ENCODE measurements at regions not wholly inside any gene's neighbourhood (a gene's known extent, or its start where the extent isn't known, plus 50 kb on each side); places are given as distances from the start of the nearest gene placed in this dataset.

GRCh38 chr5:81819556-81820317, 68.8 kb upstream of the SSBP2 start:
- Histone ChIP-seq H3K4me2 (ENCODE audit: control insufficient read depth, extremely low read depth, insufficient read depth, low read depth, low read length) (no peak overlapping the region), H3K27ac (ENCODE audit: control insufficient read depth, insufficient read depth, low read length) (no peak overlapping the region), H4K20me1 (ENCODE audit: control insufficient read depth, extremely low read depth, insufficient read depth, low read length) (no peaks in the 10 kb centered on the region), H3K36me3 (ENCODE audit: control insufficient read depth in 2 of 2, extremely low read depth in 1 of 2, insufficient read depth in 2 of 2, low read length in 2 of 2) (no peaks in the 10 kb centered on the region), H3K9me3 (ENCODE audit: control insufficient read depth, low read depth, low read length) (no peaks in the 10 kb centered on the region), H3K4me1 (ENCODE audit: control insufficient read depth, extremely low read depth, insufficient read depth, low read length) (peaks cover 4% of the 10 kb centered on the region), H3K9ac (ENCODE audit: control insufficient read depth, extremely low read depth, insufficient read depth, low read length) (no peak overlapping the region), H3K79me2 (ENCODE audit: control insufficient read depth, insufficient read depth, low read length) (no peaks in the 10 kb centered on the region), H2AFZ (ENCODE audit: control insufficient read depth, low read length) (no peak overlapping the region), H3K4me3 (ENCODE audit: control insufficient read depth in 2 of 3, extremely low read depth in 1 of 3, insufficient read depth in 2 of 3, low read depth in 1 of 3, low read length in 3 of 3) (no peak overlapping the region), H3K9me1 (ENCODE audit: control insufficient read depth, extremely low read depth, insufficient read depth, low read length) (no peaks in the 10 kb centered on the region), H3K27me3 (ENCODE audit: control insufficient read depth, extremely low read depth, insufficient read depth, low read length) (no peaks in the 10 kb centered on the region)
- FAIRE-seq (no peak), DNase-seq (ENCODE audit: low read depth, low spot score) (no peak)
- no peak for TF ChIP-seq EZH2 (IDR thresholded peaks at IDR 0.05; ENCODE audit: low read length)
- no peak for TF ChIP-seq CTCF (optimal IDR thresholded peaks at IDR 0.05 in 1 of 3, IDR thresholded peaks at IDR 0.05 in 1 of 3, conservative IDR thresholded peaks at IDR 0.05 in 1 of 3; ENCODE audit: extremely low read depth in 1 of 3, insufficient read depth in 2 of 3, low read length in 3 of 3)
- dilution Hi-C loops (cut with MboI; ENCODE audit: extremely low pct_ligation_motif_present, low sequenced_read_pairs): no loop called here

- no peaks in the 10 kb centered on the region for H3K79me2 ChIP-seq (ENCODE audit: control insufficient read depth, insufficient read depth, low read length)
- TF ChIP-seq CTCF (optimal IDR thresholded peaks at IDR 0.05 in 1 of 3, IDR thresholded peaks at IDR 0.05 in 1 of 3, conservative IDR thresholded peaks at IDR 0.05 in 1 of 3; ENCODE audit: extremely low read depth in 1 of 3, insufficient read depth in 2 of 3, low read length in 3 of 3): no peak
- TF ChIP-seq EZH2 (IDR thresholded peaks at IDR 0.05; ENCODE audit: low read length): no peak
- no peak overlapping the region for H3K9ac ChIP-seq (ENCODE audit: control insufficient read depth, extremely low read depth, insufficient read depth, low read length)
- no peak for FAIRE-seq
- no peak overlapping the region for H3K27ac ChIP-seq (ENCODE audit: control insufficient read depth, insufficient read depth, low read length)
- H3K4me3 ChIP-seq (ENCODE audit: control insufficient read depth in 2 of 3, extremely low read depth in 1 of 3, insufficient read depth in 2 of 3, low read depth in 1 of 3, low read length in 3 of 3): no peak overlapping the region
- no peaks in the 10 kb centered on the region for H3K27me3 ChIP-seq (ENCODE audit: control insufficient read depth, extremely low read depth, insufficient read depth, low read length)
- dilution Hi-C loops (cut with MboI; ENCODE audit: extremely low pct_ligation_motif_present, low sequenced_read_pairs): no loop called here
- H2AFZ ChIP-seq (ENCODE audit: control insufficient read depth, low read length): no peak overlapping the region
- no peak for DNase-seq (ENCODE audit: low read depth, low spot score)
- H3K9me1 ChIP-seq (ENCODE audit: control insufficient read depth, extremely low read depth, insufficient read depth, low read length): no peaks in the 10 kb centered on the region
- no peaks in the 10 kb centered on the region for H3K9me3 ChIP-seq (ENCODE audit: control insufficient read depth, low read depth, low read length)
- peaks cover 4% of the 10 kb centered on the region for H3K4me1 ChIP-seq (ENCODE audit: control insufficient read depth, extremely low read depth, insufficient read depth, low read length)
- H4K20me1 ChIP-seq (ENCODE audit: control insufficient read depth, extremely low read depth, insufficient read depth, low read length): no peaks in the 10 kb centered on the region
- H3K4me2 ChIP-seq (ENCODE audit: control insufficient read depth, extremely low read depth, insufficient read depth, low read depth, low read length): no peak overlapping the region
- H3K36me3 ChIP-seq (ENCODE audit: control insufficient read depth in 2 of 2, extremely low read depth in 1 of 2, insufficient read depth in 2 of 2, low read length in 2 of 2): no peaks in the 10 kb centered on the region
These were observed 67.1 kb upstream of the SSBP2 start for GRCh38 chr5:81817980-81818379.
